Esophagus squamous epithelium (tissue), 4 donors: ENCODE measurements at regions not wholly inside any gene's neighbourhood (a gene's known extent, or its start where the extent isn't known, plus 50 kb on each side); places are given as distances from the start of the nearest gene placed in this dataset.
"Not testable (repeated sequence)": the region's sequence is repeated elsewhere in the genome, so short reads cannot be mapped to it uniquely, and the experiment has no call there.

Experiments used
- POLR2A ChIP-seq, 4 donors: fragments of 450-650 bp; IDR thresholded peaks; one replicate each; pipeline ENCODE4 v1.6.1; 2017; ENCODE audit warnings: antibody characterized with exemption in 4 of 4, mild to moderate bottlenecking in 4 of 4, moderate library complexity in 3 of 4
- TF ChIP-seq, protein P1 (sequence below), 6 experiments: fragments of 450-650 bp in 4 of 6; fragments of 200-600 bp in 2 of 6; sonication (generic) in 2 of 6; IDR thresholded peaks; one replicate each; pipeline ENCODE4 v1.5.1; 2016 to 2019; ENCODE audit warnings: antibody characterized with exemption in 6 of 6, mild to moderate bottlenecking in 4 of 6, moderate library complexity in 4 of 6

DNA sequence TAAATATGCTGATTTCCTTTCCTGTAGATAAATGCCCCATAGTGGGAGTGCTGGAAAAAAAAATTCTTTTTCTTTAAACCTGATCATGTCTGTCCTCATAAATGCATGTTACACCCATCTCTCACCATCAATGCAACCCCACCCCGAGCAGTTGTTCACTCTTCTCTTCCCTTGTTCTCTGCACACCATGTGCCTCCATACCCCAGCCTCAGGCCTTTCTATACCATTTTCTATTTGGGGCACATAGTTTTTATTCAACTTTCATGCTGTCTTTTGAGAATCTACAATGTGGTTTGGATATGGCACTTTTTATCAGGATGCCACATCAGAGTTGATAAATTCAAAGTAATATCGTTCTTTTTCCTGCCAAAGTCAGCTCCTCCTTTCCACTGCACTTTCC, 202.6 kb downstream of the POTED start:
- TF ChIP-seq, protein P1, sequence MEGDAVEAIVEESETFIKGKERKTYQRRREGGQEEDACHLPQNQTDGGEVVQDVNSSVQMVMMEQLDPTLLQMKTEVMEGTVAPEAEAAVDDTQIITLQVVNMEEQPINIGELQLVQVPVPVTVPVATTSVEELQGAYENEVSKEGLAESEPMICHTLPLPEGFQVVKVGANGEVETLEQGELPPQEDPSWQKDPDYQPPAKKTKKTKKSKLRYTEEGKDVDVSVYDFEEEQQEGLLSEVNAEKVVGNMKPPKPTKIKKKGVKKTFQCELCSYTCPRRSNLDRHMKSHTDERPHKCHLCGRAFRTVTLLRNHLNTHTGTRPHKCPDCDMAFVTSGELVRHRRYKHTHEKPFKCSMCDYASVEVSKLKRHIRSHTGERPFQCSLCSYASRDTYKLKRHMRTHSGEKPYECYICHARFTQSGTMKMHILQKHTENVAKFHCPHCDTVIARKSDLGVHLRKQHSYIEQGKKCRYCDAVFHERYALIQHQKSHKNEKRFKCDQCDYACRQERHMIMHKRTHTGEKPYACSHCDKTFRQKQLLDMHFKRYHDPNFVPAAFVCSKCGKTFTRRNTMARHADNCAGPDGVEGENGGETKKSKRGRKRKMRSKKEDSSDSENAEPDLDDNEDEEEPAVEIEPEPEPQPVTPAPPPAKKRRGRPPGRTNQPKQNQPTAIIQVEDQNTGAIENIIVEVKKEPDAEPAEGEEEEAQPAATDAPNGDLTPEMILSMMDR (IDR thresholded peaks at IDR 0.05), result not testable (repeated sequence)
- TF ChIP-seq POLR2A (IDR thresholded peaks at IDR 0.05), result not testable (repeated sequence)
